Breast epithelium (tissue), 3 donors: ENCODE measurements at regions not wholly inside any gene's neighbourhood (a gene's known extent, or its start where the extent isn't known, plus 50 kb on each side); places are given as distances from the start of the nearest gene placed in this dataset.

Source experiments
- POLR2A ChIP-seq: fragments of 450-650 bp; IDR thresholded peaks from one replicate; pipeline ENCODE4 v1.6.1; 2016; ENCODE audit warnings: antibody characterized with exemption, mild to moderate bottlenecking, moderate library complexity
- POLR2AphosphoS5 ChIP-seq, 3 donors: sonication (generic); formaldehyde crosslinking; IDR thresholded peaks; one replicate each; pipeline ENCODE4 v1.6.1; 2017; ENCODE audit warnings: antibody characterized with exemption in 3 of 3
- TF ChIP-seq, protein P1 (sequence below), 3 donors: fragments of 450-650 bp; IDR thresholded peaks; one replicate each; pipeline ENCODE4 v1.5.1; 2016 to 2017; ENCODE audit warnings: antibody characterized with exemption in 3 of 3, mild to moderate bottlenecking in 3 of 3, moderate library complexity in 3 of 3

GRCh38 chr16:26715969-26716368, 350.8 kb upstream of the C16orf82 start:
- TF ChIP-seq, protein P1, sequence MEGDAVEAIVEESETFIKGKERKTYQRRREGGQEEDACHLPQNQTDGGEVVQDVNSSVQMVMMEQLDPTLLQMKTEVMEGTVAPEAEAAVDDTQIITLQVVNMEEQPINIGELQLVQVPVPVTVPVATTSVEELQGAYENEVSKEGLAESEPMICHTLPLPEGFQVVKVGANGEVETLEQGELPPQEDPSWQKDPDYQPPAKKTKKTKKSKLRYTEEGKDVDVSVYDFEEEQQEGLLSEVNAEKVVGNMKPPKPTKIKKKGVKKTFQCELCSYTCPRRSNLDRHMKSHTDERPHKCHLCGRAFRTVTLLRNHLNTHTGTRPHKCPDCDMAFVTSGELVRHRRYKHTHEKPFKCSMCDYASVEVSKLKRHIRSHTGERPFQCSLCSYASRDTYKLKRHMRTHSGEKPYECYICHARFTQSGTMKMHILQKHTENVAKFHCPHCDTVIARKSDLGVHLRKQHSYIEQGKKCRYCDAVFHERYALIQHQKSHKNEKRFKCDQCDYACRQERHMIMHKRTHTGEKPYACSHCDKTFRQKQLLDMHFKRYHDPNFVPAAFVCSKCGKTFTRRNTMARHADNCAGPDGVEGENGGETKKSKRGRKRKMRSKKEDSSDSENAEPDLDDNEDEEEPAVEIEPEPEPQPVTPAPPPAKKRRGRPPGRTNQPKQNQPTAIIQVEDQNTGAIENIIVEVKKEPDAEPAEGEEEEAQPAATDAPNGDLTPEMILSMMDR (IDR thresholded peaks at IDR 0.05) = no peak
- TF ChIP-seq POLR2AphosphoS5 (IDR thresholded peaks at IDR 0.05) (no peak), POLR2A (no peak)
